ENCODE measurements at regions not wholly inside any gene's neighbourhood (a gene's known extent, or its start where the extent isn't known, plus 50 kb on each side); places are given as distances from the start of the nearest gene placed in this dataset.

GRCh38 chr10:131469551-131469950 is 158.0 kb upstream of the TCERG1L start:
- H3K4me1 ChIP-seq: no peaks in the 10 kb centered on the region
- TF ChIP-seq, protein P1, sequence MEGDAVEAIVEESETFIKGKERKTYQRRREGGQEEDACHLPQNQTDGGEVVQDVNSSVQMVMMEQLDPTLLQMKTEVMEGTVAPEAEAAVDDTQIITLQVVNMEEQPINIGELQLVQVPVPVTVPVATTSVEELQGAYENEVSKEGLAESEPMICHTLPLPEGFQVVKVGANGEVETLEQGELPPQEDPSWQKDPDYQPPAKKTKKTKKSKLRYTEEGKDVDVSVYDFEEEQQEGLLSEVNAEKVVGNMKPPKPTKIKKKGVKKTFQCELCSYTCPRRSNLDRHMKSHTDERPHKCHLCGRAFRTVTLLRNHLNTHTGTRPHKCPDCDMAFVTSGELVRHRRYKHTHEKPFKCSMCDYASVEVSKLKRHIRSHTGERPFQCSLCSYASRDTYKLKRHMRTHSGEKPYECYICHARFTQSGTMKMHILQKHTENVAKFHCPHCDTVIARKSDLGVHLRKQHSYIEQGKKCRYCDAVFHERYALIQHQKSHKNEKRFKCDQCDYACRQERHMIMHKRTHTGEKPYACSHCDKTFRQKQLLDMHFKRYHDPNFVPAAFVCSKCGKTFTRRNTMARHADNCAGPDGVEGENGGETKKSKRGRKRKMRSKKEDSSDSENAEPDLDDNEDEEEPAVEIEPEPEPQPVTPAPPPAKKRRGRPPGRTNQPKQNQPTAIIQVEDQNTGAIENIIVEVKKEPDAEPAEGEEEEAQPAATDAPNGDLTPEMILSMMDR (IDR thresholded peaks at IDR 0.05): no peak
- TF ChIP-seq POLR2A (IDR thresholded peaks at IDR 0.05): no peak
- no peaks in the 10 kb centered on the region for H3K36me3 ChIP-seq
- no peak overlapping the region for H3K27ac ChIP-seq
- no peak overlapping the region for H3K4me3 ChIP-seq
- peaks cover 0 to 4% (median 0%) of the 10 kb centered on the region in 4 donors for H3K9me3 ChIP-seq
- no peak for DNase-seq
- H3K27me3 ChIP-seq: no peaks in the 10 kb centered on the region

DNA sequence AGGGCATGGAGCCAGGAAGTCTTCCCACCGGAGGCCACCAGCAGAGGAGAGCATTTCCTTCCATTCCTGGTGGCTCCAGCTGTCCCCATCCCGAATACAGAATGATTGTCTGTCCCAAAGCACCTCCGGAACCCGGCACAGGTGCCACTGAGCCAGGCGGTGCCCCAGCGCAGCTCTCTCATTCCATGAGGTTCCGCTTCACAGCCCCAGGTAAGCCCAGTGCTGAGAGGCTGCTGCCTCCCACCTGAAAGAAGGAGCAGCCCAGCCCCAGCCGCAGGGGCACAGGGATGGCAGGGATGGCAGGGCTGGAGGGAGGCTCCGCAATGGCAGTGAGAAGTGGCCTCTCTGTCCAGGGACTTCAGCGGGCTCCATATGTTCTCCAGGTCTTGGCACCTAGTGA is 162.1 kb upstream of the TCERG1L start:
- Histone ChIP-seq H3K27me3 (no peaks in the 10 kb centered on the region), H3K9me3 (peaks cover 0 to 4% (median 0%) of the 10 kb centered on the region in 4 donors), H3K27ac (no peak overlapping the region), H3K4me1 (no peaks in the 10 kb centered on the region), H3K4me3 (no peak overlapping the region), H3K36me3 (no peaks in the 10 kb centered on the region)
- no peak for DNase-seq
- TF ChIP-seq POLR2A (IDR thresholded peaks at IDR 0.05): no peak
- TF ChIP-seq, protein P1 (IDR thresholded peaks at IDR 0.05): no peak

GRCh38 chr10:131474416-131474815 is 162.9 kb upstream of the TCERG1L start:
- Histone ChIP-seq H3K4me1 (no peaks in the 10 kb centered on the region), H3K36me3 (no peaks in the 10 kb centered on the region), H3K9me3 (peaks cover 0 to 4% (median 0%) of the 10 kb centered on the region in 4 donors), H3K27me3 (no peaks in the 10 kb centered on the region), H3K4me3 (no peak overlapping the region), H3K27ac (no peak overlapping the region)
- TF ChIP-seq, protein P1 (IDR thresholded peaks at IDR 0.05): no peak
- no peak for TF ChIP-seq POLR2A (IDR thresholded peaks at IDR 0.05)
- no peak for DNase-seq

GRCh38 chr10:131475043-131475442 is 163.5 kb upstream of the TCERG1L start:
- Histone ChIP-seq H3K27ac (no peak overlapping the region), H3K4me3 (no peak overlapping the region), H3K9me3 (peaks cover 0 to 4% (median 0%) of the 10 kb centered on the region in 4 donors), H3K4me1 (no peaks in the 10 kb centered on the region), H3K36me3 (no peaks in the 10 kb centered on the region), H3K27me3 (no peaks in the 10 kb centered on the region)
- no peak for DNase-seq
- TF ChIP-seq POLR2A (IDR thresholded peaks at IDR 0.05): no peak
- TF ChIP-seq, protein P1 (IDR thresholded peaks at IDR 0.05): no peak

DNA sequence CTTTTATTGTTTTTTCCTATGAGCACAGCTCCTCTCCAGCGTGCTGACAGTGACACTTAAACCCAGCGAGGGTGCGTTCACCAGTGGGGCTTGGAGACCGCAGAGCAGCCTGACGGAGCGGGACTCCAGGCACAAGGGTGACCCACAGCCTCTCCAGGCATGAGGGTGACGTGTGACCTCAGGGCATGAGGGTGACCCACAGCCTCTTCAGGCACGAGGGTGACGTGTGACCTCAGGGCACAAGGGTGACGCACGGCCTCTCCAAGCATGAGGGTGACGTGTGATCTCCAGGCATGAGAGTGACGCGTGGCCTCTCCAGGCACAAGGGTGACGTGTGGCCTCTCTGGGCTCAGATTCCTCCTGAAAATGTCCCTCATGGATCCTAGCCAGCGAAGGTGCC is 164.3 kb upstream of the TCERG1L start:
- H3K9me3 ChIP-seq: peaks cover 0 to 4% (median 0%) of the 10 kb centered on the region in 4 donors
- no peak overlapping the region for H3K4me3 ChIP-seq
- no peaks in the 10 kb centered on the region for H3K27me3 ChIP-seq
- TF ChIP-seq, protein P1 (IDR thresholded peaks at IDR 0.05): no peak
- no peak for TF ChIP-seq POLR2A (IDR thresholded peaks at IDR 0.05)
- H3K36me3 ChIP-seq: no peaks in the 10 kb centered on the region
- no peaks in the 10 kb centered on the region for H3K4me1 ChIP-seq
- no peak overlapping the region for H3K27ac ChIP-seq
- no peak for DNase-seq

All from Peyer's patch (tissue), 4 donors.